Astrocyte (in vitro differentiated cells and primary cell): ENCODE measurements at regions not wholly inside any gene's neighbourhood (a gene's known extent, or its start where the extent isn't known, plus 50 kb on each side); places are given as distances from the start of the nearest gene placed in this dataset.
A peak's percentile ranks its signal among the peaks of the same experiment; 100 is the strongest.

Source experiments
- DNase-seq: peaks from one replicate; pipeline ENCODE4 v3.0.0-alpha.2; 2010; ENCODE audit warnings: low read depth
- FAIRE-seq: peaks from 2 replicates; lab custom pipeline; 2011; peaks lifted over from hg19 to GRCh38; lab: Jason Lieb, UNC
- H2AFZ ChIP-seq: 2 replicates; pipeline ENCODE4 v1.6.0; 2012; ENCODE audit warnings: low read depth, low read length, inconsistent platforms
- H3K27ac ChIP-seq: 2 replicates; pipeline ENCODE4 v1.5.1; 2011; ENCODE audit warnings: low read depth, low read length, inconsistent platforms
- H3K27me3 ChIP-seq: 2 replicates; pipeline ENCODE4 v1.6.0; 2011; ENCODE audit warnings: low read length, inconsistent platforms; ENCODE audit not compliant: insufficient read depth
- H3K36me3 ChIP-seq: 2 replicates; pipeline ENCODE4 v1.5.1; 2011; ENCODE audit warnings: low read length, inconsistent platforms; ENCODE audit not compliant: insufficient read depth
- H3K4me1 ChIP-seq: 2 replicates; pipeline ENCODE4 v1.5.1; 2011; ENCODE audit warnings: low read length, inconsistent platforms; ENCODE audit not compliant: insufficient read depth
- H3K4me2 ChIP-seq: 2 replicates; pipeline ENCODE4 v1.6.0; 2012; ENCODE audit warnings: low read length, inconsistent platforms
- H3K4me3 ChIP-seq: 2 replicates; pipeline ENCODE4 v1.5.1; 2011; ENCODE audit warnings: low read depth, mild to moderate bottlenecking, low read length, inconsistent platforms; ENCODE audit not compliant: insufficient read depth
- H3K79me2 ChIP-seq: 2 replicates; pipeline ENCODE4 v1.6.0; 2012; ENCODE audit warnings: mild to moderate bottlenecking, low read length, inconsistent platforms; ENCODE audit not compliant: insufficient read depth
- H3K9ac ChIP-seq: 2 replicates; pipeline ENCODE4 v1.6.0; 2012; ENCODE audit warnings: mild to moderate bottlenecking, low read length, inconsistent platforms
- H3K9me3 ChIP-seq: 2 replicates; pipeline ENCODE4 v1.5.1; 2012; ENCODE audit warnings: low read depth, mild to moderate bottlenecking, low read length, inconsistent platforms; ENCODE audit not compliant: insufficient read depth
- H4K20me1 ChIP-seq: 2 replicates; pipeline ENCODE4 v1.6.0; 2012; ENCODE audit warnings: low read length, inconsistent platforms; ENCODE audit not compliant: insufficient read depth
- H3K27ac Mint-ChIP-seq: one replicate; pipeline ENCODE4 v1.8.0; 2021; ENCODE audit warnings: mild to moderate bottlenecking, mixed read lengths; ENCODE audit not compliant: unreplicated experiment
- H3K27me3 Mint-ChIP-seq: one replicate; pipeline ENCODE4 v1.8.0; 2021; ENCODE audit warnings: low read depth, mixed read lengths; ENCODE audit not compliant: unreplicated experiment
- H3K36me3 Mint-ChIP-seq: one replicate; pipeline ENCODE4 v1.8.0; 2021; ENCODE audit warnings: low read depth, mixed read lengths; ENCODE audit not compliant: unreplicated experiment
- H3K4me1 Mint-ChIP-seq: one replicate; pipeline ENCODE4 v1.8.0; 2021; ENCODE audit warnings: low read depth, mixed read lengths; ENCODE audit not compliant: unreplicated experiment
- H3K4me3 Mint-ChIP-seq: one replicate; pipeline ENCODE4 v1.8.0; 2021; ENCODE audit warnings: mild to moderate bottlenecking, moderate library complexity, mixed read lengths; ENCODE audit not compliant: unreplicated experiment
- H3K9me3 Mint-ChIP-seq: one replicate; pipeline ENCODE4 v1.8.0; 2021; ENCODE audit warnings: mild to moderate bottlenecking, mixed read lengths; ENCODE audit not compliant: unreplicated experiment
- CTCF ChIP-seq: IDR thresholded peaks from 2 replicates; pipeline ENCODE4 v1.5.1; 2011; ENCODE audit warnings: low read depth, mild to moderate bottlenecking, inconsistent platforms, low read length, moderate library complexity; ENCODE audit not compliant: insufficient read depth
- EZH2 ChIP-seq: IDR thresholded peaks from 2 replicates; pipeline ENCODE4 v1.6.1; 2012; ENCODE audit warnings: mild to moderate bottlenecking, low read length, inconsistent platforms; ENCODE audit not compliant: insufficient read depth

GRCh38 chr10:130719448-130719752, 583.2 kb downstream of the GLRX3 start:
- H3K4me2 ChIP-seq, result no peak overlapping the region
- H3K36me3 ChIP-seq, result no peaks in the 10 kb centered on the region
- H3K9me3 ChIP-seq, result peaks cover 12% of the 10 kb centered on the region
- no peak overlapping the region for H3K4me3 ChIP-seq
- FAIRE-seq, result no peak
- H4K20me1 ChIP-seq, result no peaks in the 10 kb centered on the region
- TF ChIP-seq CTCF (no peak), EZH2 (no peak)
- Mint-ChIP-seq H3K9me3 (peaks cover 13% of the 10 kb centered on the region), H3K4me1 (no peaks in the 10 kb centered on the region), H3K27me3 (no peaks in the 10 kb centered on the region), H3K36me3 (no peaks in the 10 kb centered on the region), H3K27ac (peak overlapping the region; percentile 26), H3K4me3 (no peak overlapping the region)
- no peaks in the 10 kb centered on the region for H3K4me1 ChIP-seq
- H3K9ac ChIP-seq, result no peak overlapping the region
- H3K27me3 ChIP-seq, result no peaks in the 10 kb centered on the region
- no peaks in the 10 kb centered on the region for H3K79me2 ChIP-seq
- H2AFZ ChIP-seq, result no peak overlapping the region
- no peak for DNase-seq
- H3K27ac ChIP-seq, result no peak overlapping the region

- H3K9me3 ChIP-seq, result peaks cover 12% of the 10 kb centered on the region
- H3K4me2 ChIP-seq, result no peak overlapping the region
- no peak overlapping the region for H3K27ac Mint-ChIP-seq
- no peaks in the 10 kb centered on the region for H3K27me3 ChIP-seq
- H3K27ac ChIP-seq, result no peak overlapping the region
- H3K4me3 Mint-ChIP-seq, result no peak overlapping the region
- no peaks in the 10 kb centered on the region for H3K4me1 ChIP-seq
- DNase-seq (no peak), FAIRE-seq (no peak)
- H3K4me1 Mint-ChIP-seq, result no peaks in the 10 kb centered on the region
- H3K27me3 Mint-ChIP-seq, result no peaks in the 10 kb centered on the region
- no peak for TF ChIP-seq EZH2
- no peak for TF ChIP-seq CTCF
- H3K9me3 Mint-ChIP-seq, result peaks cover 16% of the 10 kb centered on the region
- no peak overlapping the region for H3K4me3 ChIP-seq
- no peak overlapping the region for H2AFZ ChIP-seq
- H3K9ac ChIP-seq, result no peak overlapping the region
- H3K36me3 Mint-ChIP-seq, result no peaks in the 10 kb centered on the region
- H3K79me2 ChIP-seq, result no peaks in the 10 kb centered on the region
- no peaks in the 10 kb centered on the region for H3K36me3 ChIP-seq
- H4K20me1 ChIP-seq, result no peaks in the 10 kb centered on the region
Measured at GRCh38 chr10:130720235-130720634, 584.0 kb downstream of the GLRX3 start.

GRCh38 chr10:130721971-130722370, 585.8 kb downstream of the GLRX3 start:
- Mint-ChIP-seq H3K27me3 (no peaks in the 10 kb centered on the region), H3K9me3 (peaks cover 16% of the 10 kb centered on the region), H3K4me3 (no peak overlapping the region), H3K4me1 (no peaks in the 10 kb centered on the region), H3K27ac (no peak overlapping the region), H3K36me3 (no peaks in the 10 kb centered on the region)
- Histone ChIP-seq H3K9me3 (peaks cover 4% of the 10 kb centered on the region), H2AFZ (no peak overlapping the region), H3K4me1 (no peaks in the 10 kb centered on the region), H3K36me3 (no peaks in the 10 kb centered on the region), H3K79me2 (no peaks in the 10 kb centered on the region), H4K20me1 (no peaks in the 10 kb centered on the region), H3K9ac (no peak overlapping the region), H3K27me3 (no peaks in the 10 kb centered on the region), H3K27ac (no peak overlapping the region), H3K4me3 (no peak overlapping the region), H3K4me2 (no peak overlapping the region)
- TF ChIP-seq EZH2 (no peak), CTCF (no peak)
- DNase-seq, result no peak
- FAIRE-seq, result no peak
